BE2C (cell line): ENCODE measurements at regions not wholly inside any gene's neighbourhood (a gene's known extent, or its start where the extent isn't known, plus 50 kb on each side); places are given as distances from the start of the nearest gene placed in this dataset.

Experiments used
- DNase-seq: peaks from one replicate; pipeline ENCODE4 v3.0.0-alpha.2; 2020
- H3K27me3 ChIP-seq: fragments of 250-450 bp; sonication (Bioruptor Pico); 2 replicates; pipeline ENCODE4 v1.5.1; 2020; ENCODE audit warnings: mild to moderate bottlenecking
- H3K36me3 ChIP-seq: fragments of 250-450 bp; sonication (Bioruptor Pico); 2 replicates; pipeline ENCODE4 v1.5.1; 2020; ENCODE audit warnings: mild to moderate bottlenecking
- H3K4me1 ChIP-seq: fragments of 250-450 bp; sonication (Bioruptor Pico); 2 replicates; pipeline ENCODE4 v1.5.1; 2020
- H3K4me3 ChIP-seq: 2 replicates; pipeline ENCODE4 v1.5.1; 2011; ENCODE audit warnings: low read depth, low read length
- H3K9me3 ChIP-seq: fragments of 250-450 bp; sonication (Bioruptor Pico); 2 replicates; pipeline ENCODE4 v1.5.1; 2020
- CTCF ChIP-seq: IDR thresholded peaks from 2 replicates; pipeline ENCODE4 v1.5.1; 2012; ENCODE audit warnings: mild to moderate bottlenecking, low read depth, low read length

- no peaks in the 10 kb centered on the region for H3K4me1 ChIP-seq
- H3K27me3 ChIP-seq = no peaks in the 10 kb centered on the region
- TF ChIP-seq CTCF = no peak
- no peak for DNase-seq
- H3K36me3 ChIP-seq = no peaks in the 10 kb centered on the region
- H3K4me3 ChIP-seq = no peak overlapping the region
- no peaks in the 10 kb centered on the region for H3K9me3 ChIP-seq
Measured at GRCh38 chr22:47471406-47471805, 709.0 kb downstream of the TBC1D22A start.

GRCh38 chr22:47465809-47466208, 703.4 kb downstream of the TBC1D22A start:
- Histone ChIP-seq H3K36me3 (no peaks in the 10 kb centered on the region), H3K4me3 (no peak overlapping the region), H3K4me1 (no peaks in the 10 kb centered on the region), H3K9me3 (no peaks in the 10 kb centered on the region), H3K27me3 (no peaks in the 10 kb centered on the region)
- no peak for TF ChIP-seq CTCF
- DNase-seq = no peak

- DNase-seq = no peak
- no peaks in the 10 kb centered on the region for H3K27me3 ChIP-seq
- H3K4me3 ChIP-seq = no peak overlapping the region
- no peaks in the 10 kb centered on the region for H3K9me3 ChIP-seq
- no peaks in the 10 kb centered on the region for H3K36me3 ChIP-seq
- no peaks in the 10 kb centered on the region for H3K4me1 ChIP-seq
- TF ChIP-seq CTCF = no peak
Measured at GRCh38 chr22:47465222-47465621, 702.8 kb downstream of the TBC1D22A start.

GRCh38 chr22:47463220-47463619, 700.8 kb downstream of the TBC1D22A start:
- Histone ChIP-seq H3K27me3 (no peaks in the 10 kb centered on the region), H3K4me3 (no peak overlapping the region), H3K9me3 (no peaks in the 10 kb centered on the region), H3K36me3 (no peaks in the 10 kb centered on the region), H3K4me1 (no peaks in the 10 kb centered on the region)
- no peak for TF ChIP-seq CTCF
- DNase-seq = no peak

- no peaks in the 10 kb centered on the region for H3K27me3 ChIP-seq
- no peaks in the 10 kb centered on the region for H3K36me3 ChIP-seq
- no peaks in the 10 kb centered on the region for H3K9me3 ChIP-seq
- DNase-seq = no peak
- TF ChIP-seq CTCF = no peak
- no peaks in the 10 kb centered on the region for H3K4me1 ChIP-seq
- no peak overlapping the region for H3K4me3 ChIP-seq
Measured at GRCh38 chr22:47460861-47461260, 698.4 kb downstream of the TBC1D22A start.

- TF ChIP-seq CTCF = no peak
- Histone ChIP-seq H3K4me1 (no peaks in the 10 kb centered on the region), H3K36me3 (no peaks in the 10 kb centered on the region), H3K4me3 (no peak overlapping the region), H3K9me3 (no peaks in the 10 kb centered on the region), H3K27me3 (no peaks in the 10 kb centered on the region)
- DNase-seq = no peak
Measured at GRCh38 chr22:47460176-47460575, 697.7 kb downstream of the TBC1D22A start.
